ENCODE measurements at regions not wholly inside any gene's neighbourhood (a gene's known extent, or its start where the extent isn't known, plus 50 kb on each side); places are given as distances from the start of the nearest gene placed in this dataset.
"Not testable (repeated sequence)": the region's sequence is repeated elsewhere in the genome, so short reads cannot be mapped to it uniquely, and the experiment has no call there.

- Histone ChIP-seq H3K36me3 (no peaks in the 10 kb centered on the region), H3K27ac (no peak overlapping the region), H3K27me3 (ENCODE audit: insufficient read depth, low read depth, severe bottlenecking) (no peaks in the 10 kb centered on the region), H3K4me3 (ENCODE audit: low read depth, low read length) (no peak overlapping the region), H3K9me3 (ENCODE audit: severe bottlenecking) (no peaks in the 10 kb centered on the region)
- DNase-seq: no peak
- TF ChIP-seq CTCF (IDR thresholded peaks at IDR 0.05; ENCODE audit: low read depth, low read length): no peak
These were observed 338.6 kb upstream of the TNC start for GRCh38 chr9:115456515-115456914.

GRCh38 chr9:115461280-115461679, 343.3 kb upstream of the TNC start:
- no peak for DNase-seq
- no peaks in the 10 kb centered on the region for H3K36me3 ChIP-seq
- no peak overlapping the region for H3K4me3 ChIP-seq (ENCODE audit: low read depth, low read length)
- H3K27me3 ChIP-seq (ENCODE audit: insufficient read depth, low read depth, severe bottlenecking): no peaks in the 10 kb centered on the region
- H3K27ac ChIP-seq: no peak overlapping the region
- no peaks in the 10 kb centered on the region for H3K9me3 ChIP-seq (ENCODE audit: severe bottlenecking)
- no peak for TF ChIP-seq CTCF (IDR thresholded peaks at IDR 0.05; ENCODE audit: low read depth, low read length)

DNA sequence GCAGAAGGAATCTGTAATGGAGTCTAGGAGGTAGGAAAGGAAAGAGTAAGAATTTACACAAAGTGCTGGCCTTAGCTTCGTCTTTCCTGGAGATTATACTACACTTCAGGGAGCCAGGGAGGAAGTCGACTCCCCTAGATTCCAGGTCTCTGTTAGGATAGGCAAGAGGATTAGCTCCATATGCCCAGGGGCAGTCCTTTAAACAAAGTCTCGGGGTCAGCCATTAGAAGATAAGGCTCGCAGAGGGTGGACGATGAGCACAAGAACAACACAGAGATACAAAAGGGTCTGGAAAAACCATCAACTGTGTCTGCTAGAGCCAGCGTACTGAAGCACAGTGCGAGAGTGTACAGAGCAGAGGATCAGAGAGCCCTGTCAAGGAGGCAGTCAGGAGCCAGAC, 344.7 kb upstream of the TNC start:
- no peak overlapping the region for H3K27ac ChIP-seq
- peak; percentile 15 for DNase-seq
- no peak for TF ChIP-seq CTCF (IDR thresholded peaks at IDR 0.05; ENCODE audit: low read depth, low read length)
- no peak overlapping the region for H3K4me3 ChIP-seq (ENCODE audit: low read depth, low read length)
- H3K27me3 ChIP-seq (ENCODE audit: insufficient read depth, low read depth, severe bottlenecking): no peaks in the 10 kb centered on the region
- H3K9me3 ChIP-seq (ENCODE audit: severe bottlenecking): no peaks in the 10 kb centered on the region
- H3K36me3 ChIP-seq: no peaks in the 10 kb centered on the region

DNA sequence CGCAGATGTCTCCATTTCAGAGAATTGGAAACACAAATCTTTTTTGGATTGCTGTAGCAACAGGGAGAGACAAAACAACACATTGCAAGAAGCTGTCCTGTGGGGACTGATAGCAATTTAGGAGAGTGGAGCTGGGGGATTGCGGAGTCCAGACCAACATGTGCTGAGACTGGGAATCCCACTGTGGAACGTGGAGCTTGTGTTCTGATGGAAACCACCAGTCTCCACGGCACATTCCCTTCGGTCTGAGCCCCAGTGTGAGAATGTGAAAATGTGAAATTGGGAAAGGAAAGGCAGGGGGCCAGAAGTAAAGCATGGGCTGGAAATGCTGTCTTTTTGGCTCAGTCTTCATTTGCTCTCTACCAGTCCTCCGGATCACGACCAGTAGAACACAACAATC, 348.8 kb upstream of the TNC start:
- no peaks in the 10 kb centered on the region for H3K36me3 ChIP-seq
- no peak for DNase-seq
- no peaks in the 10 kb centered on the region for H3K27me3 ChIP-seq (ENCODE audit: insufficient read depth, low read depth, severe bottlenecking)
- TF ChIP-seq CTCF (IDR thresholded peaks at IDR 0.05; ENCODE audit: low read depth, low read length): no peak
- H3K9me3 ChIP-seq (ENCODE audit: severe bottlenecking): peaks cover 15% of the 10 kb centered on the region
- H3K4me3 ChIP-seq (ENCODE audit: low read depth, low read length): no peak overlapping the region
- H3K27ac ChIP-seq: peak overlapping the region; percentile 62

GRCh38 chr9:115469841-115470240, 351.9 kb upstream of the TNC start:
- no peak for DNase-seq
- Histone ChIP-seq H3K27me3 (ENCODE audit: insufficient read depth, low read depth, severe bottlenecking) (no peaks in the 10 kb centered on the region), H3K36me3 (no peaks in the 10 kb centered on the region), H3K27ac (no peak overlapping the region), H3K4me3 (ENCODE audit: low read depth, low read length) (no peak overlapping the region), H3K9me3 (ENCODE audit: severe bottlenecking) (peaks cover 15% of the 10 kb centered on the region)
- no peak for TF ChIP-seq CTCF (IDR thresholded peaks at IDR 0.05; ENCODE audit: low read depth, low read length)

- H3K4me3 ChIP-seq (ENCODE audit: low read depth, low read length); H3K36me3 ChIP-seq; DNase-seq; H3K27me3 ChIP-seq (ENCODE audit: insufficient read depth, low read depth, severe bottlenecking); H3K27ac ChIP-seq: not testable (repeated sequence)
- peaks cover 14% of the 10 kb centered on the region for H3K9me3 ChIP-seq (ENCODE audit: severe bottlenecking)
These were observed 355.1 kb upstream of the TNC start for GRCh38 chr9:115473032-115473431.

Data from WERI-Rb-1 (cell line).